Calu3 (cell line): ENCODE measurements at regions not wholly inside any gene's neighbourhood (a gene's known extent, or its start where the extent isn't known, plus 50 kb on each side); places are given as distances from the start of the nearest gene placed in this dataset.

Experiments
- BruUV-seq: library from RNA; stranded (reverse); fragments of 400-500 nt; replicated peaks from 2 replicates; lab custom pipeline; 2021; lab: Mats Ljungman, UMichigan
- CTCF ChIA-PET: fragments of 300-600 bp; sonication (Branson Sonifier 250); formaldehyde crosslinking; loops from one replicate; lab custom pipeline; 2022; ENCODE audit warnings: antibody characterized with exemption; lab: Charles Lee
- DNase-seq: peaks from one replicate; pipeline ENCODE4 v3.0.0; 2022
- H3K27ac Mint-ChIP-seq: one replicate; pipeline ENCODE4 v1.8.0; 2022; ENCODE audit warnings: mixed read lengths; ENCODE audit not compliant: unreplicated experiment
- H3K27me3 Mint-ChIP-seq: one replicate; pipeline ENCODE4 v1.8.0; 2022; ENCODE audit warnings: mixed read lengths; ENCODE audit not compliant: unreplicated experiment
- H3K36me3 Mint-ChIP-seq: one replicate; pipeline ENCODE4 v1.8.0; 2022; ENCODE audit warnings: mild to moderate bottlenecking, moderate library complexity, mixed read lengths; ENCODE audit not compliant: insufficient read depth, unreplicated experiment
- H3K4me1 Mint-ChIP-seq: one replicate; pipeline ENCODE4 v1.8.0; 2022; ENCODE audit warnings: mild to moderate bottlenecking, low read depth, mixed read lengths; ENCODE audit not compliant: unreplicated experiment
- H3K4me3 Mint-ChIP-seq: one replicate; pipeline ENCODE4 v1.8.0; 2022; ENCODE audit warnings: mild to moderate bottlenecking, low read depth, moderate library complexity, mixed read lengths; ENCODE audit not compliant: unreplicated experiment
- H3K9me3 Mint-ChIP-seq: one replicate; pipeline ENCODE4 v1.8.0; 2022; ENCODE audit warnings: low read depth, mixed read lengths; ENCODE audit not compliant: unreplicated experiment
- CTCF ChIP-seq: fragments of 200-600 bp; IDR thresholded peaks from one replicate; pipeline ENCODE4 v1.8.0; 2022; ENCODE audit warnings: antibody characterized with exemption; ENCODE audit not compliant: unreplicated experiment
- intact Hi-C: fragments of 100-400 bp; cut with micrococcal nuclease; formaldehyde crosslinking; loops from one replicate; pipeline ENCODE4 v1.10.0; 2022; ENCODE audit not compliant: unreplicated experiment

- Mint-ChIP-seq H3K27me3 (peaks cover 67% of the 10 kb centered on the region), H3K9me3 (no peaks in the 10 kb centered on the region), H3K36me3 (no peaks in the 10 kb centered on the region), H3K27ac (no peak overlapping the region), H3K4me1 (no peaks in the 10 kb centered on the region), H3K4me3 (no peak overlapping the region)
- BruUV-seq: no TSS peak
- intact Hi-C loops: no loop called here
- no peak for TF ChIP-seq CTCF
- CTCF ChIA-PET: no interaction called here
- no peak for DNase-seq
Observed at GRCh38 chr1:29830916-29831315, 594.6 kb downstream of the PTPRU start.

- Mint-ChIP-seq H3K4me3 (no peak overlapping the region), H3K36me3 (no peaks in the 10 kb centered on the region), H3K9me3 (no peaks in the 10 kb centered on the region), H3K27ac (no peak overlapping the region), H3K27me3 (peaks cover 62% of the 10 kb centered on the region), H3K4me1 (no peaks in the 10 kb centered on the region)
- no peak for DNase-seq
- intact Hi-C loops: no loop called here
- CTCF ChIA-PET: no interaction called here
- no peak for TF ChIP-seq CTCF
- no TSS peak for BruUV-seq
Observed at GRCh38 chr1:29830383-29830782, 594.1 kb downstream of the PTPRU start.

- Mint-ChIP-seq H3K27me3 (peaks cover 55% of the 10 kb centered on the region), H3K4me1 (no peaks in the 10 kb centered on the region), H3K36me3 (no peaks in the 10 kb centered on the region), H3K27ac (no peak overlapping the region), H3K4me3 (no peak overlapping the region), H3K9me3 (no peaks in the 10 kb centered on the region)
- no peak for TF ChIP-seq CTCF
- intact Hi-C loops: no loop called here
- no TSS peak for BruUV-seq
- CTCF ChIA-PET: interaction anchor here (0.6 kb wide), 1 partner anchor 853 kb away, joined by 5 read pairs; no protein-coding TSS in a partner anchor
- DNase-seq: no peak
Observed at GRCh38 chr1:29829448-29830344, 593.4 kb downstream of the PTPRU start.

GRCh38 chr1:29828526-29829447 is 592.5 kb downstream of the PTPRU start:
- Mint-ChIP-seq H3K27me3 (peaks cover 46% of the 10 kb centered on the region), H3K4me3 (no peak overlapping the region), H3K36me3 (no peaks in the 10 kb centered on the region), H3K4me1 (no peaks in the 10 kb centered on the region), H3K27ac (no peak overlapping the region), H3K9me3 (no peaks in the 10 kb centered on the region)
- intact Hi-C loops: no loop called here
- no peak for TF ChIP-seq CTCF
- CTCF ChIA-PET: interaction anchor here (0.6 kb wide), 1 partner anchor 854 kb away, joined by 5 read pairs; no protein-coding TSS in a partner anchor
- no TSS peak for BruUV-seq
- DNase-seq: no peak
